BLaER1 (cell line): ENCODE measurements at regions not wholly inside any gene's neighbourhood (a gene's known extent, or its start where the extent isn't known, plus 50 kb on each side); places are given as distances from the start of the nearest gene placed in this dataset.

ENCODE experiments used
- H3K27ac ChIP-seq: shearing (Covaris generic); formaldehyde crosslinking; 2 replicates; pipeline ENCODE4 v1.8.1; 2022
- H3K27me3 ChIP-seq: shearing (Covaris generic); formaldehyde crosslinking; 2 replicates; pipeline ENCODE4 v1.8.1; 2022
- H3K36me3 ChIP-seq: shearing (Covaris generic); formaldehyde crosslinking; 2 replicates; pipeline ENCODE4 v1.8.1; 2022
- H3K4me1 ChIP-seq: shearing (Covaris generic); formaldehyde crosslinking; 2 replicates; pipeline ENCODE4 v1.8.1; 2022
- H3K4me2 ChIP-seq: shearing (Covaris generic); formaldehyde crosslinking; 2 replicates; pipeline ENCODE4 v1.8.1; 2022
- H3K4me3 ChIP-seq: shearing (Covaris generic); formaldehyde crosslinking; 2 replicates; pipeline ENCODE4 v1.8.1; 2022
- H3K9ac ChIP-seq: shearing (Covaris generic); formaldehyde crosslinking; 2 replicates; pipeline ENCODE4 v1.8.1; 2022
- H3K9me3 ChIP-seq: shearing (Covaris generic); formaldehyde crosslinking; 2 replicates; pipeline ENCODE4 v1.8.1; 2022
- H4K20me1 ChIP-seq: shearing (Covaris generic); formaldehyde crosslinking; 2 replicates; pipeline ENCODE4 v1.8.1; 2022
- Cebpa-rat ChIP-seq: shearing (Covaris generic); IDR thresholded peaks from 2 replicates; pipeline ENCODE4 v1.8.1; 2022

- peaks cover 8% of the 10 kb centered on the region; the same call in 1 of the 2 replicates for H3K4me1 ChIP-seq
- TF ChIP-seq Cebpa-rat, result no peak
- H3K4me3 ChIP-seq, result no peak overlapping the region
Observed at GRCh38 chr6:139841794-139842215, 467.4 kb upstream of the CITED2 start.

GRCh38 chr6:139839506-139840156, 465.2 kb upstream of the CITED2 start:
- TF ChIP-seq Cebpa-rat, result no peak
- H3K9me3 ChIP-seq, result no peaks in the 10 kb centered on the region
- H4K20me1 ChIP-seq, result no peaks in the 10 kb centered on the region
- H3K9ac ChIP-seq, result no peak overlapping the region
- no peak overlapping the region for H3K4me3 ChIP-seq
- peaks cover 8% of the 10 kb centered on the region; the same call in 1 of the 2 replicates for H3K4me1 ChIP-seq
- H3K27ac ChIP-seq, result no peak overlapping the region
- no peaks in the 10 kb centered on the region for H3K36me3 ChIP-seq
- no peak overlapping the region for H3K4me2 ChIP-seq
- no peaks in the 10 kb centered on the region for H3K27me3 ChIP-seq

More at GRCh38 chr6:139841794-139842215, 467.4 kb upstream of the CITED2 start:
- H3K9ac ChIP-seq, result no peak overlapping the region
- no peaks in the 10 kb centered on the region for H3K27me3 ChIP-seq
- no peaks in the 10 kb centered on the region for H3K36me3 ChIP-seq
- H3K4me2 ChIP-seq, result peak overlapping the region; percentile 22
- H3K9me3 ChIP-seq, result no peaks in the 10 kb centered on the region
- no peaks in the 10 kb centered on the region for H4K20me1 ChIP-seq
- H3K27ac ChIP-seq, result no peak overlapping the region; the same call in 1 of the 2 replicates

- Histone ChIP-seq H3K4me2 (no peak overlapping the region), H3K4me1 (no peaks in the 10 kb centered on the region), H4K20me1 (no peaks in the 10 kb centered on the region), H3K9ac (no peak overlapping the region), H3K27me3 (no peaks in the 10 kb centered on the region), H3K36me3 (no peaks in the 10 kb centered on the region), H3K4me3 (no peak overlapping the region), H3K27ac (no peak overlapping the region), H3K9me3 (no peaks in the 10 kb centered on the region)
- no peak for TF ChIP-seq Cebpa-rat
Observed at GRCh38 chr6:139834232-139834631, 459.8 kb upstream of the CITED2 start.

GRCh38 chr6:139833592-139833991, 459.1 kb upstream of the CITED2 start:
- no peaks in the 10 kb centered on the region for H4K20me1 ChIP-seq
- no peaks in the 10 kb centered on the region for H3K9me3 ChIP-seq
- no peak for TF ChIP-seq Cebpa-rat
- H3K27me3 ChIP-seq, result no peaks in the 10 kb centered on the region
- H3K4me1 ChIP-seq, result no peaks in the 10 kb centered on the region
- H3K27ac ChIP-seq, result no peak overlapping the region
- H3K36me3 ChIP-seq, result no peaks in the 10 kb centered on the region
- no peak overlapping the region for H3K4me2 ChIP-seq
- H3K9ac ChIP-seq, result no peak overlapping the region
- no peak overlapping the region for H3K4me3 ChIP-seq

GRCh38 chr6:139832493-139833305, 458.3 kb upstream of the CITED2 start:
- Histone ChIP-seq H3K4me3 (no peak overlapping the region), H3K4me2 (no peak overlapping the region), H3K36me3 (no peaks in the 10 kb centered on the region), H3K27ac (no peak overlapping the region), H3K4me1 (no peaks in the 10 kb centered on the region), H4K20me1 (no peaks in the 10 kb centered on the region), H3K9ac (no peak overlapping the region), H3K27me3 (no peaks in the 10 kb centered on the region), H3K9me3 (no peaks in the 10 kb centered on the region)
- TF ChIP-seq Cebpa-rat, result no peak

- Histone ChIP-seq H3K36me3 (no peaks in the 10 kb centered on the region), H3K4me1 (no peaks in the 10 kb centered on the region), H3K9me3 (no peaks in the 10 kb centered on the region), H3K4me3 (no peak overlapping the region), H3K9ac (no peak overlapping the region), H4K20me1 (no peaks in the 10 kb centered on the region), H3K27ac (no peak overlapping the region), H3K27me3 (no peaks in the 10 kb centered on the region), H3K4me2 (no peak overlapping the region)
- TF ChIP-seq Cebpa-rat, result no peak
Observed at GRCh38 chr6:139829576-139829975, 455.1 kb upstream of the CITED2 start.

GRCh38 chr6:139828751-139829519, 454.5 kb upstream of the CITED2 start:
- H3K36me3 ChIP-seq, result no peaks in the 10 kb centered on the region
- no peaks in the 10 kb centered on the region for H3K9me3 ChIP-seq
- no peaks in the 10 kb centered on the region for H3K27me3 ChIP-seq
- no peaks in the 10 kb centered on the region for H4K20me1 ChIP-seq
- no peak overlapping the region for H3K4me3 ChIP-seq
- no peak overlapping the region for H3K9ac ChIP-seq
- no peak overlapping the region for H3K27ac ChIP-seq
- H3K4me1 ChIP-seq, result no peaks in the 10 kb centered on the region
- no peak for TF ChIP-seq Cebpa-rat
- H3K4me2 ChIP-seq, result no peak overlapping the region

- H3K4me1 ChIP-seq, result no peaks in the 10 kb centered on the region
- no peaks in the 10 kb centered on the region for H3K36me3 ChIP-seq
- no peak overlapping the region for H3K4me2 ChIP-seq
- no peak overlapping the region for H3K27ac ChIP-seq
- TF ChIP-seq Cebpa-rat, result no peak
- no peaks in the 10 kb centered on the region for H3K27me3 ChIP-seq
- no peak overlapping the region for H3K4me3 ChIP-seq
- no peak overlapping the region for H3K9ac ChIP-seq
- H3K9me3 ChIP-seq, result no peaks in the 10 kb centered on the region
- H4K20me1 ChIP-seq, result no peaks in the 10 kb centered on the region
Observed at GRCh38 chr6:139825935-139826374, 451.5 kb upstream of the CITED2 start.

GRCh38 chr6:139824864-139825263, 450.4 kb upstream of the CITED2 start:
- Histone ChIP-seq H3K27me3 (no peaks in the 10 kb centered on the region), H3K9ac (no peak overlapping the region), H3K27ac (no peak overlapping the region), H3K36me3 (no peaks in the 10 kb centered on the region), H3K4me2 (no peak overlapping the region), H3K4me1 (no peaks in the 10 kb centered on the region), H3K4me3 (no peak overlapping the region), H4K20me1 (no peaks in the 10 kb centered on the region), H3K9me3 (no peaks in the 10 kb centered on the region)
- TF ChIP-seq Cebpa-rat, result no peak

GRCh38 chr6:139823808-139824126, 449.3 kb upstream of the CITED2 start:
- no peak for TF ChIP-seq Cebpa-rat

More at GRCh38 chr6:139823808-139824126, 449.3 kb upstream of the CITED2 start:
- H3K4me1 ChIP-seq, result no peaks in the 10 kb centered on the region
- H3K36me3 ChIP-seq, result no peaks in the 10 kb centered on the region
- H3K4me2 ChIP-seq, result no peak overlapping the region
- no peak overlapping the region for H3K9ac ChIP-seq
- no peaks in the 10 kb centered on the region for H4K20me1 ChIP-seq
- no peaks in the 10 kb centered on the region for H3K9me3 ChIP-seq
- no peaks in the 10 kb centered on the region for H3K27me3 ChIP-seq
- no peak overlapping the region for H3K4me3 ChIP-seq
- no peak overlapping the region for H3K27ac ChIP-seq
